COR-L47 (cell line): ENCODE measurements at regions not wholly inside any gene's neighbourhood (a gene's known extent, or its start where the extent isn't known, plus 50 kb on each side); places are given as distances from the start of the nearest gene placed in this dataset.
"Not testable (repeated sequence)": the region's sequence is repeated elsewhere in the genome, so short reads cannot be mapped to it uniquely, and the experiment has no call there.

ENCODE experiments used
- DNase-seq: peaks from one replicate; lab custom pipeline; 2025; lab: John Stamatoyannopoulos, UW

- DNase-seq: no peak
Measured at GRCh38 chr22:22697377-22698117, 53.1 kb downstream of the GGTLC2 start.

GRCh38 chr22:22698263-22698750 lies 53.9 kb downstream of the GGTLC2 start:
- no peak for DNase-seq

GRCh38 chr22:22700631-22701030 lies 56.2 kb downstream of the GGTLC2 start:
- no peak for DNase-seq

- DNase-seq: not testable (repeated sequence)
Measured at GRCh38 chr22:22701557-22701956, 57.1 kb downstream of the GGTLC2 start.

GRCh38 chr22:22702237-22703202 lies 58.1 kb downstream of the GGTLC2 start:
- no peak for DNase-seq

GRCh38 chr22:22703203-22703570 lies 58.8 kb downstream of the GGTLC2 start:
- DNase-seq: no peak

GRCh38 chr22:22703715-22704114 lies 59.3 kb downstream of the GGTLC2 start:
- no peak for DNase-seq

- DNase-seq: no peak
Measured at GRCh38 chr22:22704156-22704946, 59.9 kb downstream of the GGTLC2 start.

- DNase-seq: no peak
Measured at GRCh38 chr22:22705328-22706100, 61.1 kb downstream of the GGTLC2 start.

- DNase-seq: no peak
Measured at GRCh38 chr22:22706253-22706915, 62.0 kb downstream of the GGTLC2 start.

GRCh38 chr22:22709719-22710445 lies 65.5 kb downstream of the GGTLC2 start:
- DNase-seq: no peak

- DNase-seq: peak; percentile 36
Measured at GRCh38 chr22:22710719-22711531, 66.5 kb downstream of the GGTLC2 start.

GRCh38 chr22:22711532-22711913 lies 67.1 kb downstream of the GGTLC2 start:
- DNase-seq: no peak

GRCh38 chr22:22712092-22712658 lies 67.8 kb downstream of the GGTLC2 start:
- DNase-seq: no peak

- DNase-seq: no peak
Measured at GRCh38 chr22:22712666-22713365, 68.4 kb downstream of the GGTLC2 start.

GRCh38 chr22:22713416-22713815 lies 69.0 kb downstream of the GGTLC2 start:
- no peak for DNase-seq

- no peak for DNase-seq
Measured at GRCh38 chr22:22714600-22715335, 70.4 kb downstream of the GGTLC2 start.
